ENCODE measurements at regions not wholly inside any gene's neighbourhood (a gene's known extent, or its start where the extent isn't known, plus 50 kb on each side); places are given as distances from the start of the nearest gene placed in this dataset.
"Not testable (repeated sequence)": the region's sequence is repeated elsewhere in the genome, so short reads cannot be mapped to it uniquely, and the experiment has no call there.

DNA sequence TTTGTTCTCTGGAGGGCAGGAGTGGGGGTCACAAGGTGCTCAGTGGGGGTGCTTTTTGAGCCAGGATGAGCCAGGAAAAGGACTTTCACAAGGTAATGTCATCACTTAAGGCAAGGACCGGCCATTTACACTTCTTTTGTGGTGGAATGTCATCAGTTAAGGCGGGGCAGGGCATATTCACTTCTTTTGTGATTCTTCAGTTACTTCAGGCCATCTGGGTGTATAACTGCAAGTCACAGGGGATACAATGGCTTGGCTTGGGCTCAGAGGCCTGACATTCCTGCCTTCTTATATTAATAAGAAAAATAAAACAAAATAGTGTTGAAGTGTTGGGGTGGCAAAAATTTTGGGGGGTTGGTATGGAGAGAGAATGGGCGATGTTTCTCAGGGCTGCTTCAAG is 841.8 kb downstream of the SLITRK5 start:
- H3K4me3 ChIP-seq (ENCODE audit: extremely low read depth, insufficient read depth, low read length, poor library complexity, severe bottlenecking); H3K36me3 ChIP-seq (ENCODE audit: control insufficient read depth, insufficient read depth, low read length); H3K27ac ChIP-seq (ENCODE audit: low read depth, low read length, severe bottlenecking); H3K4me1 ChIP-seq (ENCODE audit: control insufficient read depth, insufficient read depth, low read length, poor library complexity, severe bottlenecking): not testable (repeated sequence)
- 82 to 100% methylated on average over 1 of the region's 3 CpGs for WGBS, 2 experiments (ENCODE audit: insufficient coverage in 2 of 2)
- H3K9me3 ChIP-seq (ENCODE audit: control insufficient read depth, low read length): peaks cover 14% of the 10 kb centered on the region

DNA sequence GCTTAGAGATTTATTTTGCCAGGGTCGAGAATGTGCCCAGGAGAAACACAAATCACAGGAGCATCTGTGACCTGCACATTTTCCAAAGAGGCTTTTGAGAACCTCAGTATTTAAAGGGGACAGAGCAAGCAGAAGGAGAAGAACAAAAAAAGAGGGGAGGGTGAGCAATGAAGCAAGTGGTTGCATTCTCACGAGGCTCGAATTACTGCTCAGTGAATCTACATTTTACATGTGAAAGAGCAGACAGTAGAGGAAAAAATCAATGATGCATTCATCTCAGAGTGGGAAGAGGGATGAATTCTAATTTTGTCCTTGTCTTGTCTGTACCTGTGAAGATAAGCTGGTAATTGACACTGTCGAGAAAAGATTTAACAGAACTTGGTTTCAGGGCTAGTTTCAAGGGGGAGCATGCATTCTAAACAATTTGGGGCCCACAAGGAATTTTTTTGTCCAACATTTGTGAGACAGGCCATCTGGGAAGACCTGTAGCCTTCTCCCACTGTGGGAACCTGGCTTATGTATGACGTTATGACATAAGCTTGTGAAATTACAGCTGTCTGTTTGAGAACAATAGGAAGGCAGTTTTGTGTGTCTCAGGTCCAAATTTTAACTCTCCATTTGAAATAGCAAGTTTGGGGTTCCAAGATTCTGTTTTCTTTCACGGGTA is 855.1 kb downstream of the SLITRK5 start:
- no peak overlapping the region for H3K4me3 ChIP-seq (ENCODE audit: extremely low read depth, insufficient read depth, low read length, poor library complexity, severe bottlenecking)
- no peaks in the 10 kb centered on the region for H3K4me1 ChIP-seq (ENCODE audit: control insufficient read depth, insufficient read depth, low read length, poor library complexity, severe bottlenecking)
- no peak overlapping the region for H3K27ac ChIP-seq (ENCODE audit: low read depth, low read length, severe bottlenecking)
- peaks cover 11% of the 10 kb centered on the region for H3K9me3 ChIP-seq (ENCODE audit: control insufficient read depth, low read length)
- WGBS, 2 experiments (ENCODE audit: insufficient coverage in 2 of 2): 84 to 93% methylated on average over 5 to 6 of the region's 6 CpGs
- no peaks in the 10 kb centered on the region for H3K36me3 ChIP-seq (ENCODE audit: control insufficient read depth, insufficient read depth, low read length)

GRCh38 chr13:88526853-88527215 is 855.7 kb downstream of the SLITRK5 start:
- Histone ChIP-seq H3K4me3 (ENCODE audit: extremely low read depth, insufficient read depth, low read length, poor library complexity, severe bottlenecking) (no peak overlapping the region), H3K27ac (ENCODE audit: low read depth, low read length, severe bottlenecking) (no peak overlapping the region)
- WGBS, 2 experiments (ENCODE audit: insufficient coverage in 2 of 2): no CpG with 5 or more reads among the region's 6 CpGs

GRCh38 chr13:88541994-88542393 is 870.8 kb downstream of the SLITRK5 start:
- no CpG with 5 or more reads among the region's 1 CpG for WGBS, 2 experiments (ENCODE audit: insufficient coverage in 2 of 2)
- Histone ChIP-seq H3K4me3 (ENCODE audit: extremely low read depth, insufficient read depth, low read length, poor library complexity, severe bottlenecking) (no peak overlapping the region), H3K4me1 (ENCODE audit: control insufficient read depth, insufficient read depth, low read length, poor library complexity, severe bottlenecking) (no peaks in the 10 kb centered on the region), H3K9me3 (ENCODE audit: control insufficient read depth, low read length) (no peaks in the 10 kb centered on the region), H3K36me3 (ENCODE audit: control insufficient read depth, insufficient read depth, low read length) (no peaks in the 10 kb centered on the region), H3K27ac (ENCODE audit: low read depth, low read length, severe bottlenecking) (no peak overlapping the region)

More at GRCh38 chr13:88526853-88527215, 855.7 kb downstream of the SLITRK5 start:
- Histone ChIP-seq H3K36me3 (ENCODE audit: control insufficient read depth, insufficient read depth, low read length) (no peaks in the 10 kb centered on the region), H3K9me3 (ENCODE audit: control insufficient read depth, low read length) (peaks cover 11% of the 10 kb centered on the region), H3K4me1 (ENCODE audit: control insufficient read depth, insufficient read depth, low read length, poor library complexity, severe bottlenecking) (no peaks in the 10 kb centered on the region)

DNA sequence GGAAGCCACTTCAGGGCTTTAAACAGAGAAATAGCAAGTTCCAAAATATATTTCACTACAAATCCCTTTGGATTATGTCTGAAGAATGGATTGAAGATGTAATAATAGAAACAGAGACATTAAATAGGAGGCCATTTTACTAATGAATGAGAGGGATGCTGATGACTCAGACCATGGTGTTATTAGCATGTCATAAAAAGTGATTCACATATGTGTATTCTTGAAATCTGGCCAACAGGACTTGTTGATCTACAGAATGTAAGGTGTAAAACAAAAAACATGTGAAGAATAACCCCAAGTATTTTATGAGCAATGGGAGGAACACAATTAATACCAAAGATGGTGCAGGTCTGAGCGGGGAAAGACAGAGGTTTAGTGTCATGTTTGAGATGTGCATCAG is 873.7 kb downstream of the SLITRK5 start:
- Histone ChIP-seq H3K9me3 (ENCODE audit: control insufficient read depth, low read length) (no peaks in the 10 kb centered on the region), H3K27ac (ENCODE audit: low read depth, low read length, severe bottlenecking) (no peak overlapping the region), H3K4me1 (ENCODE audit: control insufficient read depth, insufficient read depth, low read length, poor library complexity, severe bottlenecking) (no peaks in the 10 kb centered on the region), H3K36me3 (ENCODE audit: control insufficient read depth, insufficient read depth, low read length) (no peaks in the 10 kb centered on the region), H3K4me3 (ENCODE audit: extremely low read depth, insufficient read depth, low read length, poor library complexity, severe bottlenecking) (no peak overlapping the region)
- WGBS, 2 experiments (ENCODE audit: insufficient coverage in 2 of 2): 25 to 60% methylated on average over 1 of the region's 1 CpG

DNA sequence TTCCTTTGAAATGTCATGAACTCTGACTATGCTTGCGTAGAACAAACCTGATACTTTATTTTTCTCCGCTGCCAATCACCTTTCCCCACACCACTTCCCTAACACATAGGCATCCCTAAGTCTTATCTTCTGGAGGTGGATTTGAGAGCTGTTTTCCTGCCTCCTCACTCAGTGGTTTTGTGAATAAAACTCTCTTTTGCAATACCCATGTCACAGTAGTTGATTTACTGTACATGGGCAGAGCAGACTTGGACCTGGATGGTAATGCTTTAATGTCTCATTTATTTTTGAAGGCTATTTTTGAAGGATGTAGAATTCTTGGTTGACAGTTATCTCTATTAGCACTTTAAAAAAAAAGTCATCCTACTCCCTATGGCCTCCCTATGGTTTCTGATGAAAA is 881.8 kb downstream of the SLITRK5 start:
- Histone ChIP-seq H3K27ac (ENCODE audit: low read depth, low read length, severe bottlenecking) (no peak overlapping the region), H3K4me3 (ENCODE audit: extremely low read depth, insufficient read depth, low read length, poor library complexity, severe bottlenecking) (no peak overlapping the region), H3K9me3 (ENCODE audit: control insufficient read depth, low read length) (no peaks in the 10 kb centered on the region), H3K4me1 (ENCODE audit: control insufficient read depth, insufficient read depth, low read length, poor library complexity, severe bottlenecking) (no peaks in the 10 kb centered on the region), H3K36me3 (ENCODE audit: control insufficient read depth, insufficient read depth, low read length) (no peaks in the 10 kb centered on the region)
- 85 to 86% methylated on average over 1 to 2 of the region's 2 CpGs for WGBS, 2 experiments (ENCODE audit: insufficient coverage in 2 of 2)

DNA sequence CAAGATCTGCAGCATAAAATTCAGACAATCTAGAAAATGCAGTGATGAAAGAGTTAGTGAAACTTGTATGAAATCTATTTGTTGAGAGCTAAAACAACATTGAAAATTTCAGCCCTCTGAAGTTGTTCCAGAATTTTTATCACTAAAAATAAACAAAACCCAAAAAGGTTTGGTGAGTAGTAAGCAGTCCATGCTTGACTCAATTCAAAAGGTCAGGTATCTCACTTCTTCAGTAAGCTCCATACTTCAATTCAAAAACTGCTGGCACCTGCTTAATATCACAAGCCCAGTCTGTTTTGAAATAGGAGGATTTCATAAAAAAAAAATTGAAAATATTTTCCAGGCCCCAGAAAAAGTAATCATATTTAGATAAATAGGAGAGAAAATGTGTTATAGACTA is 894.4 kb downstream of the SLITRK5 start:
- Histone ChIP-seq H3K9me3 (ENCODE audit: control insufficient read depth, low read length) (no peaks in the 10 kb centered on the region), H3K4me1 (ENCODE audit: control insufficient read depth, insufficient read depth, low read length, poor library complexity, severe bottlenecking) (no peaks in the 10 kb centered on the region), H3K4me3 (ENCODE audit: extremely low read depth, insufficient read depth, low read length, poor library complexity, severe bottlenecking) (no peak overlapping the region), H3K36me3 (ENCODE audit: control insufficient read depth, insufficient read depth, low read length) (no peaks in the 10 kb centered on the region), H3K27ac (ENCODE audit: low read depth, low read length, severe bottlenecking) (no peak overlapping the region)

DNA sequence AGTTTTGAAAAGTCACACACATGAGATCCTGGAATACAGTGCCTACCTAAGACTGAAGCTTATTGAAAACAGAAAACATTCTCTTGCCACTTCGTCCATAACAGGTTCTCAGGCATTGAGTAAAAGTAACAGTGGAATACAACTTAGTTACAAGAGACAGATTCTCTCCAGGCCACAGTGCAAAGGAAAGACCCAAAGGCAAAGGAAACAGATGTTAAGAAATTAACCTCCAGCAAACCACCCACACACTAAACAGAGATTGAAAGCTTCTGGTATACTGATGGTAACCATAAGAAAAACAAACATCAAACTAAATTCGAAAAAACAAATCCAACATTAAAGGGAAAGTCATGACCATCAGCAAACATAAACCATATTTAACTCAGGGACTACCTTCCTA is 914.7 kb downstream of the SLITRK5 start:
- no peak overlapping the region for H3K27ac ChIP-seq (ENCODE audit: low read depth, low read length, severe bottlenecking)
- H3K4me1 ChIP-seq (ENCODE audit: control insufficient read depth, insufficient read depth, low read length, poor library complexity, severe bottlenecking): no peaks in the 10 kb centered on the region
- no peaks in the 10 kb centered on the region for H3K36me3 ChIP-seq (ENCODE audit: control insufficient read depth, insufficient read depth, low read length)
- H3K4me3 ChIP-seq (ENCODE audit: extremely low read depth, insufficient read depth, low read length, poor library complexity, severe bottlenecking): no peak overlapping the region
- no peaks in the 10 kb centered on the region for H3K9me3 ChIP-seq (ENCODE audit: control insufficient read depth, low read length)
- WGBS, 2 experiments (ENCODE audit: insufficient coverage in 2 of 2): no CpG with 5 or more reads among the region's 2 CpGs

DNA sequence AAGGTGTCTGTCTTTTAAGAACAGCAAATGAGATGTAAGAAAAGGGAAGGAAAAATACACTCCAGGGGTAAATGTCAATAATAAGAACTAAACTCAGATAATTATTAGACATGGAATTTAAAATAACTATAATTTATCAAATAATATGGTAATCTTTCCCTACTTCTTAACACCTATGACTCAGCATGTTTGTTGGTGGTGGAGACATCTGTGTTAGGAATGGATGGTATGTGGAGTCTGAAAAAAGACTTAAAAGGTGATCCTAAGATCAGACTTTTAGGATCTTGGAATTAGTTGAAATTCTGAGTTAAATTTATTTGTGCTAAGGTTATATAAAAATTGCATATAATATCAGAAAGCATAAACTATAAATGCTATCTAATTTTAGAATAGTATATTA is 915.1 kb downstream of the SLITRK5 start:
- Histone ChIP-seq H3K4me3 (ENCODE audit: extremely low read depth, insufficient read depth, low read length, poor library complexity, severe bottlenecking) (no peak overlapping the region), H3K36me3 (ENCODE audit: control insufficient read depth, insufficient read depth, low read length) (no peaks in the 10 kb centered on the region), H3K4me1 (ENCODE audit: control insufficient read depth, insufficient read depth, low read length, poor library complexity, severe bottlenecking) (no peaks in the 10 kb centered on the region), H3K9me3 (ENCODE audit: control insufficient read depth, low read length) (no peaks in the 10 kb centered on the region), H3K27ac (ENCODE audit: low read depth, low read length, severe bottlenecking) (no peak overlapping the region)

DNA sequence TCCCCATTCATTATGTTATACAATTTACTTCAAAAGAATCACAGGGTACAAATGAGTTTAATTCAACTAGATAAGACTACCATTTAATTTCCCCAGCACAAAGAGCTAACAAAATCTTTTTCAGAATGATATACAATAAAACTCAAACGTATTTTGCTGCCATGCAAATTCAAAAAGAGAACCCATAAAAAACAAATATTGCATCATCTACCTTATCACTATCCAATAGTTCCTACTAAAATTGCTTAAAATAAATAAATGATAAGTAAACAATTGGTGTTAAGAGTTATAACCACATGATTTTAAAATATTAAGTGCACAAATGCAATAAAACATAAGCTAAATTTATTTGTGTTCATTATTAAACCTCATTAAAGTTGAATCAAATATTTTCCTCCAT is 919.4 kb downstream of the SLITRK5 start:
- Histone ChIP-seq H3K27ac (ENCODE audit: low read depth, low read length, severe bottlenecking) (no peak overlapping the region), H3K4me1 (ENCODE audit: control insufficient read depth, insufficient read depth, low read length, poor library complexity, severe bottlenecking) (no peaks in the 10 kb centered on the region), H3K9me3 (ENCODE audit: control insufficient read depth, low read length) (no peaks in the 10 kb centered on the region), H3K4me3 (ENCODE audit: extremely low read depth, insufficient read depth, low read length, poor library complexity, severe bottlenecking) (no peak overlapping the region), H3K36me3 (ENCODE audit: control insufficient read depth, insufficient read depth, low read length) (no peaks in the 10 kb centered on the region)
- WGBS, 2 experiments (ENCODE audit: insufficient coverage in 2 of 2): 67% methylated on average over 1 of the region's 1 CpG; no CpG with 5 or more reads in 1 of the 2 experiments

DNA sequence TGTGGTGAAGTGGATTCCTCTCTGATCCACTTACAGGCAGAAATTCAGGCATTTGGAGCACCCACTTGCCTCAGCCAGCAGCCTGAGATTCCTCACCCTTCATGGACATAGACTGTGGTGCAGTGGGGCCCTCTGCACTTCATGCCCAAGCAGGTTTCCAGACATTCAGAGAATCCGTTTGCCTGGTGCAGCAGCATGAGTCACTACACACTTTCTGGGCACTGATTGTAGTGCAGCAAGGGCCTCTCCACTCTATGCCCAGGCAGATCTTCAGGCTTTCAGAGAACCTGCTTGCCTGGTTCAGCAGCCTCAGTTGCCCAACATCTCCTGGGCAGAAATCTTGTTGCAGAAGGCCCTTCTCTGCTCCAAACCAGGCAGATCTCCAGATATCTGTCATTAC is 920.9 kb downstream of the SLITRK5 start:
- Histone ChIP-seq H3K9me3 (ENCODE audit: control insufficient read depth, low read length) (no peaks in the 10 kb centered on the region), H3K4me1 (ENCODE audit: control insufficient read depth, insufficient read depth, low read length, poor library complexity, severe bottlenecking) (no peaks in the 10 kb centered on the region), H3K27ac (ENCODE audit: low read depth, low read length, severe bottlenecking) (no peak overlapping the region), H3K4me3 (ENCODE audit: extremely low read depth, insufficient read depth, low read length, poor library complexity, severe bottlenecking) (no peak overlapping the region), H3K36me3 (ENCODE audit: control insufficient read depth, insufficient read depth, low read length) (no peaks in the 10 kb centered on the region)
- 89 to 100% methylated on average over 1 of the region's 1 CpG for WGBS, 2 experiments (ENCODE audit: insufficient coverage in 2 of 2)

All from mesodermal cell (in vitro differentiated cells).